Mesenchymal stem cell (in vitro differentiated cells and primary cell): ENCODE measurements at regions not wholly inside any gene's neighbourhood (a gene's known extent, or its start where the extent isn't known, plus 50 kb on each side); places are given as distances from the start of the nearest gene placed in this dataset.

Experiments
- DNase-seq: peaks from one replicate; pipeline ENCODE4 v3.0.0-alpha.2; 2013
- H2AFZ ChIP-seq: one replicate; pipeline ENCODE4 v1.6.1; 2013; ENCODE audit warnings: low read depth, mild to moderate bottlenecking, control low read depth, inconsistent platforms, low read length, moderate library complexity
- H2AK5ac ChIP-seq: 2 replicates; pipeline ENCODE4 v1.6.1; 2013; ENCODE audit warnings: low read length, moderate library complexity, mild to moderate bottlenecking, inconsistent platforms; ENCODE audit not compliant: severe bottlenecking
- H2BK120ac ChIP-seq: one replicate; pipeline ENCODE4 v1.6.1; 2013; ENCODE audit warnings: low read depth, mild to moderate bottlenecking, inconsistent platforms, low read length, moderate library complexity
- H2BK12ac ChIP-seq, 2 experiments: one replicate each; pipeline ENCODE4 v1.6.1; 2013; ENCODE audit warnings: inconsistent platforms in 2 of 2, low read length in 2 of 2, mild to moderate bottlenecking in 2 of 2, moderate library complexity in 2 of 2, control low read depth in 1 of 2
- H2BK15ac ChIP-seq: one replicate; pipeline ENCODE4 v1.6.1; 2013; ENCODE audit warnings: mild to moderate bottlenecking, low read depth, inconsistent platforms; ENCODE audit not compliant: poor library complexity, severe bottlenecking
- H2BK5ac ChIP-seq: 2 replicates; pipeline ENCODE4 v1.6.1; 2013; ENCODE audit warnings: low read depth, mild to moderate bottlenecking, low read length, control low read depth, inconsistent platforms; ENCODE audit not compliant: poor library complexity, severe bottlenecking
- H3K14ac ChIP-seq, 2 experiments: one replicate each; pipeline ENCODE4 v1.6.1; 2013; ENCODE audit warnings: inconsistent platforms in 2 of 2, low read length in 2 of 2, control low read depth in 1 of 2, mild to moderate bottlenecking in 1 of 2, moderate library complexity in 1 of 2
- H3K18ac ChIP-seq, 2 experiments: one replicate each; pipeline ENCODE4 v1.6.1; 2013; ENCODE audit warnings: inconsistent platforms in 2 of 2, low read length in 2 of 2, control low read depth in 1 of 2, low read depth in 1 of 2, mild to moderate bottlenecking in 1 of 2
- H3K23ac ChIP-seq, 2 experiments: one replicate each; pipeline ENCODE4 v1.6.1; 2013; ENCODE audit warnings: inconsistent platforms in 2 of 2, low read length in 2 of 2, mild to moderate bottlenecking in 2 of 2, moderate library complexity in 2 of 2, control low read depth in 1 of 2
- H3K27ac ChIP-seq: 2 replicates; pipeline ENCODE4 v1.5.1; 2013; ENCODE audit warnings: mild to moderate bottlenecking, moderate library complexity, low read length, control low read depth, inconsistent platforms; ENCODE audit not compliant: poor library complexity, severe bottlenecking
- H3K27me3 ChIP-seq, 2 experiments: 2 replicates each; pipeline versions ENCODE4 v1.6.1 to v1.7.0; 2013; ENCODE audit warnings: low read length in 2 of 2, mild to moderate bottlenecking in 2 of 2, moderate library complexity in 2 of 2, control low read depth in 1 of 2, inconsistent platforms in 1 of 2; ENCODE audit not compliant: control insufficient read depth in 1 of 2, insufficient read depth in 1 of 2
- H3K36me3 ChIP-seq, 2 experiments: 2 replicates each; pipeline versions ENCODE4 v1.6.1 to v1.7.0; 2013; ENCODE audit warnings: low read length in 2 of 2, control low read depth in 1 of 2, inconsistent platforms in 1 of 2, low read depth in 1 of 2, mild to moderate bottlenecking in 1 of 2; ENCODE audit not compliant: insufficient read depth in 2 of 2, control insufficient read depth in 1 of 2
- H3K4ac ChIP-seq, 2 experiments: one replicate each; pipeline ENCODE4 v1.6.1; 2013; ENCODE audit warnings: inconsistent platforms in 2 of 2, low read length in 2 of 2, mild to moderate bottlenecking in 2 of 2, moderate library complexity in 2 of 2, control low read depth in 1 of 2, low read depth in 1 of 2
- H3K4me1 ChIP-seq: 2 replicates; pipeline ENCODE4 v1.6.1; 2013; ENCODE audit warnings: low read depth, low read length, control low read depth; ENCODE audit not compliant: control insufficient read depth, insufficient read depth
- H3K4me2 ChIP-seq: 2 replicates; pipeline ENCODE4 v1.6.1; 2013; ENCODE audit warnings: low read length, mild to moderate bottlenecking, inconsistent platforms; ENCODE audit not compliant: poor library complexity, severe bottlenecking
- H3K4me3 ChIP-seq, 2 experiments: 2 replicates each; pipeline versions ENCODE4 v1.5.1 to v1.7.0; 2013; ENCODE audit warnings: low read length in 2 of 2, mild to moderate bottlenecking in 2 of 2, control low read depth in 1 of 2, low read depth in 1 of 2; ENCODE audit not compliant: insufficient read depth in 1 of 2
- H3K79me1 ChIP-seq: replicated peaks from 2 replicates; pipeline ENCODE4 v1.6.1; 2013; ENCODE audit warnings: mild to moderate bottlenecking, control low read depth, low read length, inconsistent platforms; ENCODE audit not compliant: poor library complexity, severe bottlenecking
- H3K9ac ChIP-seq: 2 replicates; pipeline ENCODE4 v1.7.0; 2013; ENCODE audit warnings: mild to moderate bottlenecking, low read length, moderate library complexity
- H3K9me3 ChIP-seq: 2 replicates; pipeline ENCODE4 v1.7.0; 2013; ENCODE audit warnings: mild to moderate bottlenecking, low read length; ENCODE audit not compliant: control insufficient read depth
- H4K8ac ChIP-seq: one replicate; pipeline ENCODE4 v1.6.1; 2013; ENCODE audit warnings: inconsistent platforms, mild to moderate bottlenecking, low read length, moderate library complexity
- H4K91ac ChIP-seq: one replicate; pipeline ENCODE4 v1.6.1; 2013; ENCODE audit warnings: mild to moderate bottlenecking, low read length, inconsistent platforms
- WGBS: methylation state at CpG from one replicate; pipeline ENCODE4 v1.1.7; 2013; ENCODE audit warnings: mixed read lengths; 5-methylcytosine and 5-hydroxymethylcytosine counted together

DNA sequence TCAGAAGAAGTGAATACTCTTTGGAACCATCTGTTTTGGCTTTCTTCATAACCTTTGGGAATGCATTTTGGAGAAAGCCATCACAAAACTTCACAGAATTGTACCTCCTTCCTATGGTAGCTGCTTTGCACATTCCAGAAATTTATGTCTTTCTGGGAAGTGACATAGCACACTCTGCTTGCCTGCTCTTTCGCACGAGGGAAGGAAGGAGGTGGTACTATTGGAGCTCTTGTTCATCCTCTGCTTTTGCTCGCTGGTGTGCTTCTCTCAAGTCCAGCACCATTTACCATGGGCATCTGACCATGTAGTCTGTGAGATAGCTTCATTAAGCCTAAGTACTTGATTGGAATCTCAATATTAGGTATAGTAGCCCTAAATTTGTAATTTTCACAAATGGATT, 473.3 kb upstream of the SLC35B3 start:
- no peak overlapping the region for H2BK5ac ChIP-seq
- H3K4ac ChIP-seq, result no peak overlapping the region
- no peaks in the 10 kb centered on the region for H3K27me3 ChIP-seq
- H4K91ac ChIP-seq, result no peak overlapping the region
- H2BK15ac ChIP-seq, result no peak overlapping the region
- no peak overlapping the region for H2AK5ac ChIP-seq
- no peak overlapping the region for H3K23ac ChIP-seq
- H3K36me3 ChIP-seq, result no peaks in the 10 kb centered on the region
- no peaks in the 10 kb centered on the region for H3K79me1 ChIP-seq
- no peak overlapping the region for H3K27ac ChIP-seq
- no peak overlapping the region for H4K8ac ChIP-seq
- H3K9me3 ChIP-seq, result peaks cover 8% of the 10 kb centered on the region
- no peak overlapping the region for H3K14ac ChIP-seq
- WGBS, result 62% methylated on average over 2 of the region's 3 CpGs
- no peak overlapping the region for H2AFZ ChIP-seq
- no peak for DNase-seq
- H3K18ac ChIP-seq, result no peak overlapping the region
- H3K4me1 ChIP-seq, result no peaks in the 10 kb centered on the region
- no peak overlapping the region for H3K4me3 ChIP-seq
- no peak overlapping the region for H2BK12ac ChIP-seq
- no peak overlapping the region for H2BK120ac ChIP-seq
- no peak overlapping the region for H3K9ac ChIP-seq
- H3K4me2 ChIP-seq, result no peak overlapping the region

DNA sequence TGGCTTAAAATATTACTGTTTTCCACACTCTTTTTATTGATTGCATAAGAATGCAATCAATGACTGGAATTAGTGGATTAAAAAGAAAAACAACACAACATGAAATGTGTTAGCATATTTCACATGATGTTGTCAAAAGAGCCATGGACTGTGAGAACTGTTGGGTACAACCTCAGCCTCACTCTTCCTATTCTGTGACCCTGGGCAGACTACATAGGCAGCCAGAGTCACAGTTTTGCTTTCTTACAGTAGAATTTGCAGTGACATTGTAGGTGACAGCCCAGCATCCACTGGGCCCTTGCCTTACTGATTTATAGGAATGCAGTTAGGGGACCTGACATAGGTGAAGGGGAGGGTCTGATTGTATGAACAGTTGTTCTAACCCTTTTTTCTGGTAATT, 471.4 kb upstream of the SLC35B3 start:
- Histone ChIP-seq H3K18ac (no peak overlapping the region), H3K27me3 (no peaks in the 10 kb centered on the region), H2BK5ac (no peak overlapping the region)

DNA sequence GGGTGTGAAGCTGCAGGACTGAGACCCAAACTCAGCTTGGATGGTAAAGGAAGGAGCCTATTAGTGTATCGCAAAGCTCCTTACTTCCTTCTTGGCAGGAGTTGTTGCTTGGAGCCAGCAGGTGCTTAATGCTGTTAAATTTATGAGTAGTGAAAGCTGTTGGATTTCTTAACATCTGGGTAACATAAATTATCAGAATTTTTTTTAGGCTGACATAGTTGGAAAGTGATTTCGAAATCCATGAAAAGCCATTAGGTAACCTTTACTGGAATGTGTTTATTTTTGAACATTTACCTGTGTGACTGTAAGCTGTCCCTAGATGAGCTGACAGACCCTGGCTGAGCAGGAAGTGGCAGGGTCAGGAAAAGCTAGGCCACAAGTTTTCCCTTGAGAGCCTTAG, 470.4 kb upstream of the SLC35B3 start:
- Histone ChIP-seq H2BK12ac (no peak overlapping the region), H2AK5ac (no peak overlapping the region), H3K27me3 (no peaks in the 10 kb centered on the region), H3K9me3 (peaks cover 4% of the 10 kb centered on the region), H2BK5ac (no peak overlapping the region), H4K8ac (no peak overlapping the region), H3K4me2 (no peak overlapping the region), H2AFZ (no peak overlapping the region), H3K4me3 (no peak overlapping the region), H3K9ac (no peak overlapping the region), H3K27ac (no peak overlapping the region), H3K36me3 (no peaks in the 10 kb centered on the region), H3K18ac (no peak overlapping the region), H3K79me1 (no peaks in the 10 kb centered on the region), H3K23ac (no peak overlapping the region), H4K91ac (no peak overlapping the region), H3K14ac (no peak overlapping the region), H2BK15ac (no peak overlapping the region), H2BK120ac (no peak overlapping the region), H3K4ac (no peak overlapping the region), H3K4me1 (no peaks in the 10 kb centered on the region)
- 73% methylated on average over 2 of the region's 2 CpGs for WGBS
- DNase-seq, result no peak

More for the DNA sequence above, 471.4 kb upstream of the SLC35B3 start:
- H3K4me2 ChIP-seq, result no peak overlapping the region
- no peak overlapping the region for H2BK120ac ChIP-seq
- H3K27ac ChIP-seq, result no peak overlapping the region
- no peaks in the 10 kb centered on the region for H3K79me1 ChIP-seq
- H2BK15ac ChIP-seq, result no peak overlapping the region
- no peaks in the 10 kb centered on the region for H3K36me3 ChIP-seq
- no peak overlapping the region for H3K4ac ChIP-seq
- H3K4me1 ChIP-seq, result no peaks in the 10 kb centered on the region
- no peak overlapping the region for H2AFZ ChIP-seq
- H3K9ac ChIP-seq, result no peak overlapping the region
- H2BK12ac ChIP-seq, result no peak overlapping the region
- H3K23ac ChIP-seq, result no peak overlapping the region
- no peak overlapping the region for H4K8ac ChIP-seq
- DNase-seq, result no peak
- H3K4me3 ChIP-seq, result no peak overlapping the region
- no peak overlapping the region for H2AK5ac ChIP-seq
- H3K14ac ChIP-seq, result no peak overlapping the region
- H3K9me3 ChIP-seq, result peaks cover 4% of the 10 kb centered on the region
- no peak overlapping the region for H4K91ac ChIP-seq

DNA sequence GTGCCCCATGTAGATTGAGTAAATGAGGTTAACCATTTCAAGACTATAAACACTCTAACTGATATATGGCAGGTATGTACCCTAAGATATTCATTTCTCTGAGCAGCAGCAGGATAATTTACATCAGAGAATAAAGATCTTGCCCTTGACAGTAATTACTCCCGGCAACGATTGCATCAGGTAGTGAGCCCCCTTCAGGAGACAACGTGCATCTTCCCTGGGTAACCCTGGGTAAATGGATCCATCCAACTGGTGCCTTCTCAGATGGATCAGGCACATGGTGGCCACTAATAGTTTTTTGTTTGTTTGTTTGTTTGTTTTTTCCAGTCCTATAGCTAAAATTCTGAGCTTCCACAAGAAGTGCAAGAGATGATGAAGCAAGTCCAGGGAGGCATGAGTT, 469.4 kb upstream of the SLC35B3 start:
- no peak overlapping the region for H2BK5ac ChIP-seq
- no peak overlapping the region for H2AK5ac ChIP-seq
- 10% methylated on average over 3 of the region's 3 CpGs for WGBS
- no peak overlapping the region for H3K4me3 ChIP-seq
- no peaks in the 10 kb centered on the region for H3K36me3 ChIP-seq
- no peak overlapping the region for H2BK120ac ChIP-seq
- H3K9me3 ChIP-seq, result peaks cover 4% of the 10 kb centered on the region
- no peaks in the 10 kb centered on the region for H3K79me1 ChIP-seq
- H3K9ac ChIP-seq, result no peak overlapping the region
- no peak overlapping the region for H3K14ac ChIP-seq
- H2AFZ ChIP-seq, result no peak overlapping the region
- H3K23ac ChIP-seq, result no peak overlapping the region
- no peak overlapping the region for H2BK15ac ChIP-seq
- no peak overlapping the region for H3K27ac ChIP-seq
- no peak overlapping the region for H3K4me2 ChIP-seq
- no peak overlapping the region for H3K4ac ChIP-seq
- no peak for DNase-seq
- no peak overlapping the region for H4K91ac ChIP-seq
- no peaks in the 10 kb centered on the region for H3K27me3 ChIP-seq
- no peak overlapping the region for H2BK12ac ChIP-seq
- no peak overlapping the region for H4K8ac ChIP-seq
- H3K18ac ChIP-seq, result no peak overlapping the region
- no peaks in the 10 kb centered on the region for H3K4me1 ChIP-seq
